ENCODE measurements at regions not wholly inside any gene's neighbourhood (a gene's known extent, or its start where the extent isn't known, plus 50 kb on each side); places are given as distances from the start of the nearest gene placed in this dataset.
A peak's percentile ranks its signal among the peaks of the same experiment; 100 is the strongest.

- TF ChIP-seq FOSL1 (CRISPR knock-in tag; IDR thresholded peaks at IDR 0.05; ENCODE audit: borderline replicate concordance): 0 out of 2 replicates have a peak, but pooled peaks have one; percentile 9
- no peak for TF ChIP-seq TBX2 (CRISPR knock-in tag; IDR thresholded peaks at IDR 0.05; ENCODE audit: borderline replicate concordance)
- no peak for TF ChIP-seq NR2C2 (CRISPR knock-in tag; IDR thresholded peaks at IDR 0.05; ENCODE audit: borderline replicate concordance)
- TF ChIP-seq ZMYM4 (CRISPR knock-in tag; IDR thresholded peaks at IDR 0.05): no peak
- TF ChIP-seq SP140L (CRISPR knock-in tag; IDR thresholded peaks at IDR 0.05; ENCODE audit: borderline replicate concordance): no peak
- TF ChIP-seq GTF2F1 (IDR thresholded peaks at IDR 0.05; ENCODE audit: low read length): no peak
- TF ChIP-seq NCOR1 (IDR thresholded peaks at IDR 0.05; ENCODE audit: borderline replicate concordance, low read length): no peak
- no peak for TF ChIP-seq ZNF572 (CRISPR knock-in tag; IDR thresholded peaks at IDR 0.05)
- no peak for TF ChIP-seq ZBTB46 (CRISPR knock-in tag; IDR thresholded peaks at IDR 0.05; ENCODE audit: borderline replicate concordance)
- no peak for TF ChIP-seq ZNF138 (CRISPR knock-in tag; IDR thresholded peaks at IDR 0.05; ENCODE audit: low read depth)
- no peak for TF ChIP-seq ZC3H13 (CRISPR knock-in tag; IDR thresholded peaks at IDR 0.05)
- no peak for TF ChIP-seq ZGPAT (CRISPR knock-in tag; IDR thresholded peaks at IDR 0.05)
- no peak for TF ChIP-seq SCMH1 (CRISPR knock-in tag; IDR thresholded peaks at IDR 0.05; ENCODE audit: borderline replicate concordance)
- TF ChIP-seq CHD4 (IDR thresholded peaks at IDR 0.05; ENCODE audit: borderline replicate concordance, low read length): no peak
- no peak for TF ChIP-seq ZNF775 (CRISPR knock-in tag; IDR thresholded peaks at IDR 0.05; ENCODE audit: borderline replicate concordance)
- no peak for TF ChIP-seq ZSCAN5A (CRISPR knock-in tag; IDR thresholded peaks at IDR 0.05; ENCODE audit: borderline replicate concordance)
- no peak for TF ChIP-seq CBX1 (IDR thresholded peaks at IDR 0.05; ENCODE audit: low read depth)
- no peak for TF ChIP-seq ZSCAN9 (CRISPR knock-in tag; IDR thresholded peaks at IDR 0.05; ENCODE audit: borderline replicate concordance)
- no peak for TF ChIP-seq ZSCAN29 (CRISPR knock-in tag; conservative IDR thresholded peaks at IDR 0.05)
- no peak for TF ChIP-seq DNMT1 (CRISPR knock-in tag; IDR thresholded peaks at IDR 0.05)
- TF ChIP-seq ZNF335 (CRISPR knock-in tag; IDR thresholded peaks at IDR 0.05): no peak
- TF ChIP-seq MXD3 (CRISPR knock-in tag; IDR thresholded peaks at IDR 0.05): no peak
- no peak for TF ChIP-seq ZC3H4 (CRISPR knock-in tag; IDR thresholded peaks at IDR 0.05; ENCODE audit: borderline replicate concordance)
- no peak for TF ChIP-seq ZNF121 (CRISPR knock-in tag; IDR thresholded peaks at IDR 0.05)
- TF ChIP-seq NCOA5 (CRISPR knock-in tag; IDR thresholded peaks at IDR 0.05): no peak
- TF ChIP-seq NFYB (CRISPR knock-in tag; IDR thresholded peaks at IDR 0.05): no peak
- no peak for TF ChIP-seq ZNF598 (CRISPR knock-in tag; IDR thresholded peaks at IDR 0.05; ENCODE audit: borderline replicate concordance)
These were observed 81.6 kb downstream of the PPCDC start (continued) for GRCh38 chr15:75104804-75105557.

Measured in HepG2 (cell line).